ENCODE measurements at regions not wholly inside any gene's neighbourhood (a gene's known extent, or its start where the extent isn't known, plus 50 kb on each side); places are given as distances from the start of the nearest gene placed in this dataset.

- Mint-ChIP-seq H3K9me3 (ENCODE audit: low read depth) (no peaks in the 10 kb centered on the region), H3K4me1 (ENCODE audit: low read depth) (no peaks in the 10 kb centered on the region), H3K4me3 (no peak overlapping the region), H3K27ac (no peak overlapping the region), H3K27me3 (peaks cover 9% of the 10 kb centered on the region), H3K36me3 (no peaks in the 10 kb centered on the region)
These were observed 75.8 kb downstream of the CEBPB start for GRCh38 chr20:50266293-50267040.

GRCh38 chr20:50267041-50267865, 76.6 kb downstream of the CEBPB start:
- H3K27ac Mint-ChIP-seq = no peak overlapping the region
- no peaks in the 10 kb centered on the region for H3K4me1 Mint-ChIP-seq (ENCODE audit: low read depth)
- peaks cover 10% of the 10 kb centered on the region for H3K27me3 Mint-ChIP-seq
- H3K36me3 Mint-ChIP-seq = no peaks in the 10 kb centered on the region
- no peak overlapping the region for H3K4me3 Mint-ChIP-seq
- H3K9me3 Mint-ChIP-seq (ENCODE audit: low read depth) = no peaks in the 10 kb centered on the region

GRCh38 chr20:50267866-50268219, 77.2 kb downstream of the CEBPB start:
- no peaks in the 10 kb centered on the region for H3K4me1 Mint-ChIP-seq (ENCODE audit: low read depth)
- H3K36me3 Mint-ChIP-seq = no peaks in the 10 kb centered on the region
- H3K27me3 Mint-ChIP-seq = peaks cover 10% of the 10 kb centered on the region
- H3K27ac Mint-ChIP-seq = no peak overlapping the region
- no peak overlapping the region for H3K4me3 Mint-ChIP-seq
- no peaks in the 10 kb centered on the region for H3K9me3 Mint-ChIP-seq (ENCODE audit: low read depth)

GRCh38 chr20:50269091-50270033, 78.7 kb downstream of the CEBPB start:
- no peaks in the 10 kb centered on the region for H3K36me3 Mint-ChIP-seq
- H3K4me3 Mint-ChIP-seq = no peak overlapping the region
- H3K27me3 Mint-ChIP-seq = peaks cover 10% of the 10 kb centered on the region
- no peak overlapping the region for H3K27ac Mint-ChIP-seq
- no peaks in the 10 kb centered on the region for H3K4me1 Mint-ChIP-seq (ENCODE audit: low read depth)
- H3K9me3 Mint-ChIP-seq (ENCODE audit: low read depth) = no peaks in the 10 kb centered on the region

DNA sequence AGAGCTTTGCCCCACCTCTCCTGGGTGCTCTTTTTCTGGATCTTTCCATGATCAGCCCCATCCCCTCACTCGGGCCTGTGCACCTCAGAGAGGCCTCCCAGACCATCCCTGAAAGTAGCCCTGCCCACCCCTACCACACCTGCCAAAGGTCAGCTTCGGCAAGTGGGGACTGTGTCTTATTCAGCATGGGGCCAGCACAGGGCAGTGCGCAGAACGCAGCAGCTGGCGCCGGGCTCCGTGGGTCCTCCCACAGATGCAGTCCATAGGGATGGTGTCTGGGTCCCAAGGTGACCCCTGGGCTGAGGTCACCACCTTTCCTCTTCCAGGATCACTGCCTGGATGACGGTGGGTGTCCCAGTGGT, 79.4 kb downstream of the CEBPB start:
- H3K36me3 Mint-ChIP-seq = no peaks in the 10 kb centered on the region
- no peak overlapping the region for H3K4me3 Mint-ChIP-seq

GRCh38 chr20:50270569-50270968, 79.9 kb downstream of the CEBPB start:
- Mint-ChIP-seq H3K4me3 (no peak overlapping the region), H3K36me3 (no peaks in the 10 kb centered on the region), H3K4me1 (ENCODE audit: low read depth) (no peaks in the 10 kb centered on the region), H3K27me3 (peaks cover 10% of the 10 kb centered on the region), H3K9me3 (ENCODE audit: low read depth) (no peaks in the 10 kb centered on the region), H3K27ac (no peak overlapping the region)

More for the DNA sequence above, 79.4 kb downstream of the CEBPB start:
- H3K4me1 Mint-ChIP-seq (ENCODE audit: low read depth) = no peaks in the 10 kb centered on the region
- peaks cover 10% of the 10 kb centered on the region for H3K27me3 Mint-ChIP-seq
- no peak overlapping the region for H3K27ac Mint-ChIP-seq
- H3K9me3 Mint-ChIP-seq (ENCODE audit: low read depth) = no peaks in the 10 kb centered on the region

DNA sequence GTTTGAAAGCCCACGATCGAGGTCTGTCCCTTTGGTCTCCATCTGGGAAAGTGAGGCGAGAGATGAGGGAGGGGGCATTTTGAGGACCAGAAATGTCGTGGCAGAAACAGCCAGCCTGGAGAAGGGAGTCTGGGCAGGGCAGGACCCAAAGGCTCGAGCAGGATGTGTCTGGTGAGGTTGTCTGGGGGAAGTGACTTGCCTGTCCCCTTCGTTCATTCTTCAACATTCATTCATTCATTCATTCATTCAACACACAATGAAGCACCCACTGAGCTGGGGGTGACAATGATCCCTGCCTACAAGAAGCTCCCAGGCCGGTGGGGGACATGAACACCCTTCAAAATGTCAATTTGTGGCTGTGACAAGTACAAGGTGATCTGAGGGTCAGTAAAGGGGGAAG, 80.5 kb downstream of the CEBPB start:
- H3K27me3 Mint-ChIP-seq = peaks cover 10% of the 10 kb centered on the region
- H3K4me3 Mint-ChIP-seq = no peak overlapping the region
- H3K27ac Mint-ChIP-seq = no peak overlapping the region
- no peaks in the 10 kb centered on the region for H3K4me1 Mint-ChIP-seq (ENCODE audit: low read depth)
- no peaks in the 10 kb centered on the region for H3K9me3 Mint-ChIP-seq (ENCODE audit: low read depth)
- no peaks in the 10 kb centered on the region for H3K36me3 Mint-ChIP-seq

- peaks cover 10% of the 10 kb centered on the region for H3K27me3 Mint-ChIP-seq
- no peaks in the 10 kb centered on the region for H3K4me1 Mint-ChIP-seq (ENCODE audit: low read depth)
- H3K4me3 Mint-ChIP-seq = no peak overlapping the region
- H3K36me3 Mint-ChIP-seq = no peaks in the 10 kb centered on the region
- H3K9me3 Mint-ChIP-seq (ENCODE audit: low read depth) = no peaks in the 10 kb centered on the region
- H3K27ac Mint-ChIP-seq = no peak overlapping the region
These were observed 81.0 kb downstream of the CEBPB start for GRCh38 chr20:50271612-50272011.

DNA sequence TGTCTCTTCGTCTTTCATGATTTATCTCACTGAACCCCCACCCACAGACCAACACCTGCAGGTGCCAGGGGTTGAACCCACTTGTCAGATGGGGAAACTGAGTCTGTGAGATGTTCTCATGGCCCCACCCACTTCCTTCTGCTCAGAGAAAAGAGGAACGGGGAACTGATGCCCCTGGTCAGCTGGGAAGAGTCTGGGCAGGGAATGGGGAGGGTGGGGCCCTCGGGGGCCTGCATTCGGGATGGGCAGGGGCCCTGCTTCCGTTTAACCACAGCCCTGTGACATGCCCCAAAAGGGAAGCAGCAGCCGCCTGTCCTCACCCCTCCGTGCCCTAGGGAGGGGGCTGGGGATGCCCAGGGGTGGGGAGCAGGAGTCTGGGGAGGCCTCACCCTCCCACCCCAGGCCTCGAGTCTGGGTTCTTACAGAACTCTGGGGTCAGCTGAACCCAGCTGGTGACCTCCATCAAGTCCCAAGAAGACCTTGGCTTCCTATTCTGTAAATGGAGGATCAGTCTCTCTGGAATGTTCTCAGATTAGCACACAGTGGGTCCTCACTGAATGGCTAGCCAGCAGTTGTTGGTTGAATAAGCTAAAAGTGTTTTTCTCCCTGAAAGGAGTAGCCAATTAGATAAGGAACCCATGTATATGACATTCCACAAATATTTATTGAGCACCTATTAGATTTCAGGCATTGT, 81.5 kb downstream of the CEBPB start:
- Mint-ChIP-seq H3K9me3 (ENCODE audit: low read depth) (no peaks in the 10 kb centered on the region), H3K4me1 (ENCODE audit: low read depth) (no peaks in the 10 kb centered on the region), H3K4me3 (no peak overlapping the region), H3K27ac (no peak overlapping the region), H3K27me3 (peaks cover 10% of the 10 kb centered on the region), H3K36me3 (no peaks in the 10 kb centered on the region)

DNA sequence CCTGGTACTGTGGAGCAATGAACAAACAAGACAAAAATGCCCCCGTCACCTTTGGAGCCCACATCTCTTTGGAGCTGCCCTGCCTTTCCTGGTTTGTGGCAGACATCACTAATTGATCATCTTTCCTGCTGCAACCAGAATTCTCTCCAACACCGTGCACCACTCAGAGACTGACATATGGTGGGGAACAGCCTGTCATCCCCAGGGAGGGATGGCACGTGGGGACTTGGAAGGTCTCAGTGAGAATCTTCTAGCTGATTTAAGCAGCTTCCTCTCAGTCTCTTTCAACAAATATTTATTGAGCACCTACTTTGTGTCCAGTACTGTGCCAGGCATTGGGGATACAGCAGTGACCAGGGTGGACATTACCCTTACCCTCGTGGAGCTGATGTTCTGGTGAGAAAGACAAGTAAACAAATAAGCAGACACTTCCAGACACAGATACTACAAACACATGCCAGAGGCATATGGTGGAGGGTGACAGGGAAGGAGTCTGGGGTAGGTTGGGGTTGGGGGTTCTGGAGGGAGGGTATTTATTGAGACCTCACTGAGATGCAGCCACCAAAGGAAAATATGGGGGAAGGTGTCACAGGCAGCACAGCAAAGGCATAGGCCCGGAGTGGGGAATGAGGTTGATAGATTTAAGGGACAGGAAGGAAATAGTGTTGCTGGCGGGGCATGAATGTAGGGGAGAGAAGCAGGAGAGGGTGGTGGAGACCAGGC, 82.3 kb downstream of the CEBPB start:
- Mint-ChIP-seq H3K9me3 (ENCODE audit: low read depth) (no peaks in the 10 kb centered on the region), H3K27ac (no peak overlapping the region), H3K27me3 (peaks cover 10% of the 10 kb centered on the region), H3K4me3 (no peak overlapping the region), H3K36me3 (no peaks in the 10 kb centered on the region), H3K4me1 (ENCODE audit: low read depth) (no peaks in the 10 kb centered on the region)

GRCh38 chr20:50273601-50274491, 83.2 kb downstream of the CEBPB start:
- no peaks in the 10 kb centered on the region for H3K4me1 Mint-ChIP-seq (ENCODE audit: low read depth)
- H3K9me3 Mint-ChIP-seq (ENCODE audit: low read depth) = no peaks in the 10 kb centered on the region
- H3K4me3 Mint-ChIP-seq = no peak overlapping the region
- no peaks in the 10 kb centered on the region for H3K36me3 Mint-ChIP-seq
- no peak overlapping the region for H3K27ac Mint-ChIP-seq
- peaks cover 10% of the 10 kb centered on the region for H3K27me3 Mint-ChIP-seq

DNA sequence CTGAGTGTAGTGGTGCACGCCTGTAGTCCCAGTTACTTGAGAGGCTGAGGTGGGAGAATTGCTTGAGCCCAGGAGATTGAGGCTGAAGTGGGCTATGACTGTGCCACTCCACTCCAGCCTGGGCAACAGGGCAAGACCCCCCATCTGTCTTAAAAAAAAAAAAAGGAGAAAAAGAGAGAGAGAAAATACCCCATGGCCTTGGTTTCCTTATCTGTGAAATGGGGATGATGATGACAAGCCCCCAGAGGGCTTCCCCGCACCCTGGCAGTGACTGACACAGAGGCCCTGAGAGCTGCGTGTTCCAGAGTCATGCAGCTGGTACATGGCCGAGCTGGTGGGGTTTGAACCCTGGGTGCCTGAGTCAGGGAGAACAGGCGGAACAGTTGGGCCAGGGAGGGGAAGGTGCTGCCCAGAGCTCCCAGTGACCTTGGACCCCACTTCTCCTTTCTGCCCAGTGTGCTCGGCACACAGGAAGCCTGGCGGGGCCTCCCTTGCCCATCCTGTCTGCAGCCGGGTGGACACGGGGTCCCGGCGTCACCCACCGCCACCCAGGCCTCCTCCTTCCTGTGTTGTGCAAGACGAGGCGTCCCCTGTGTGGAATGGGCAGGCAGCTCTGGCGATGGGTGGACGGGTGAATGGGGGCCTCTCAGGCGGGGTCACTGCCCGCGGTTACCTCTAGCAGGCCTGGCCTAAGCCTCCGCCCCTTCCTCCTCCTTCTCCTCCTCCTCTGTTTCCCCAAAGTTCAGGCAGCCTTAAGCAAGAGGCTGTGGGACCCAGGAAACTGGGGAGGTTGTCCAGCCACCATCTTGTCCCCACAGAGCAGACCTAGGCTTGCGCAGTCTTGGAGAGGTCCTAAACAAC, 84.2 kb downstream of the CEBPB start:
- H3K4me3 Mint-ChIP-seq = no peak overlapping the region
- peaks cover 10% of the 10 kb centered on the region for H3K27me3 Mint-ChIP-seq
- no peak overlapping the region for H3K27ac Mint-ChIP-seq
- no peaks in the 10 kb centered on the region for H3K9me3 Mint-ChIP-seq (ENCODE audit: low read depth)
- no peaks in the 10 kb centered on the region for H3K4me1 Mint-ChIP-seq (ENCODE audit: low read depth)
- H3K36me3 Mint-ChIP-seq = no peaks in the 10 kb centered on the region

Data from activated naive CD8-positive, alpha-beta T cell (primary cell).